Small intestine (tissue), 7 donors: ENCODE measurements at regions not wholly inside any gene's neighbourhood (a gene's known extent, or its start where the extent isn't known, plus 50 kb on each side); places are given as distances from the start of the nearest gene placed in this dataset.

ENCODE experiments used
- DNase-seq, 2 donors: peaks; one replicate each; pipeline versions ENCODE4 v3.0.0 to v3.0.0-alpha.2; 2013
- FAIRE-seq: peaks from 2 replicates; lab custom pipeline; 2012; peaks lifted over from hg19 to GRCh38; lab: Jason Lieb, UNC
- H3K27ac ChIP-seq, 3 donors: one replicate each; pipeline ENCODE4 v1.5.1; 2013; ENCODE audit warnings: low read length in 2 of 3, mild to moderate bottlenecking in 2 of 3, control low read depth in 1 of 3, inconsistent platforms in 1 of 3, low read depth in 1 of 3, moderate library complexity in 1 of 3
- H3K27me3 ChIP-seq, 3 donors: one replicate each; pipeline ENCODE4 v1.6.1; 2013; ENCODE audit warnings: low read length in 3 of 3, inconsistent platforms in 1 of 3; ENCODE audit not compliant: control insufficient read depth in 3 of 3, insufficient read depth in 3 of 3
- H3K36me3 ChIP-seq, 3 donors: one replicate each; pipeline ENCODE4 v1.6.1; 2013; ENCODE audit warnings: low read length in 3 of 3, inconsistent platforms in 1 of 3, low read depth in 1 of 3, mild to moderate bottlenecking in 1 of 3, moderate library complexity in 1 of 3; ENCODE audit not compliant: control insufficient read depth in 3 of 3, insufficient read depth in 2 of 3
- H3K4me1 ChIP-seq, 3 donors: one replicate each; pipeline ENCODE4 v1.6.1; 2013; ENCODE audit warnings: low read length in 2 of 3, inconsistent platforms in 1 of 3, low read depth in 1 of 3, mild to moderate bottlenecking in 1 of 3, moderate library complexity in 1 of 3; ENCODE audit not compliant: control insufficient read depth in 3 of 3, insufficient read depth in 2 of 3
- H3K4me3 ChIP-seq, 3 donors: one replicate each; pipeline ENCODE4 v1.5.1; 2013; ENCODE audit warnings: low read length in 3 of 3, control low read depth in 1 of 3, inconsistent platforms in 1 of 3, low read depth in 1 of 3, mild to moderate bottlenecking in 1 of 3, moderate library complexity in 1 of 3
- H3K9me3 ChIP-seq, 2 donors: one replicate each; pipeline ENCODE4 v1.6.1; 2013; ENCODE audit warnings: low read depth in 1 of 2, low read length in 1 of 2; ENCODE audit not compliant: control insufficient read depth in 2 of 2, insufficient read depth in 1 of 2
- WGBS, 3 donors: extraction: QIAGEN DNeasy Blood & Tissue Kit; methylation state at CpG; one replicate each; pipeline ENCODE4 v1.1.7; 2013; 5-methylcytosine and 5-hydroxymethylcytosine counted together
- donor health status: healthy with polysubstance abuse.
- donor health status: control.
- donor health status: control.
- donor health status: Bipolar disorder and iron deficiency.
- donor health status: healthy.

DNA sequence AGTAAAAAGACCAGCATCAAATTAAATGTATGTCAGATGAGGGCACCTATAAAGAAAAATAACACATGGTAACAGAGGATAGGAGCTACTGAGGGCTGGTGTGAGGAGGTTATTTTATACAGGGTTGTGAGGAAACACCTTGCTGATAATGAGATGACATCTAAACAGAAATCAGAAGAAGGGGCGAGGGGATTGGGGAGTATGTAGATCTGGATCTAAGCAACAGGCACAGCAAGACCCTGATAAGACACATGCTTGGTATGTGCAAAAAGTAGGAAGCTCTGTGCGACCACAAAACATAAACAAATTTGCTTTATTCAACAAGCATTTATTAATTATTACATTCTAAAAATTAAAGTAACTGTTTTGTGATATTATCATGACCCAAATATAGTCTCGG is 295.4 kb downstream of the ZEB2 start:
- no peaks in the 10 kb centered on the region for H3K4me1 ChIP-seq
- no peaks in the 10 kb centered on the region for H3K27me3 ChIP-seq
- no peaks in the 10 kb centered on the region for H3K36me3 ChIP-seq
- H3K9me3 ChIP-seq, result no peaks in the 10 kb centered on the region
- FAIRE-seq, result no peak
- WGBS, 3 donors, result 89 to 97% (median 93%) methylated on average over 3 of the region's 3 CpGs
- no peak overlapping the region for H3K27ac ChIP-seq
- no peak overlapping the region for H3K4me3 ChIP-seq
- no peak for DNase-seq

DNA sequence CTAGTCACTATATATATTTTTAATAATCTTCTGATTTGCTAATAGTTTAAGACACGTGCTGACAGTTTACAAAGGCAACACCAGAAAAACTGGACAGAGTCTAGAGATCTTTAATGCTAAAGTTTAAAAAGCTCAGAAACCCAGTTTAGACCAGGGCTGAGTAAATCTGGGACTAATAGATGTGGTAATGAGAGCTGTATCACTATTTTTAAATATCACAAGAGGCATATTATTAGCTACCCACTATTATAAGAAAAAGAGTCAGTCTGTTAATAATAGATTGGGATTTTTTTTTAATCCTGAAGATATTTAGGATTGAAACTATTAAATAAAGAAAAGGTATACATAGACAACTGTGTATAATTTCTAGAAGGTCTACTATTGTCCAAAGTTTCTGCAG is 299.9 kb downstream of the ZEB2 start:
- no peaks in the 10 kb centered on the region for H3K4me1 ChIP-seq
- no peaks in the 10 kb centered on the region for H3K9me3 ChIP-seq
- H3K27me3 ChIP-seq, result no peaks in the 10 kb centered on the region
- no peaks in the 10 kb centered on the region for H3K36me3 ChIP-seq
- H3K27ac ChIP-seq, result no peak overlapping the region
- 91 to 97% (median 93%) methylated on average over 1 of the region's 1 CpG for WGBS, 3 donors
- DNase-seq, result no peak
- FAIRE-seq, result no peak
- H3K4me3 ChIP-seq, result no peak overlapping the region

DNA sequence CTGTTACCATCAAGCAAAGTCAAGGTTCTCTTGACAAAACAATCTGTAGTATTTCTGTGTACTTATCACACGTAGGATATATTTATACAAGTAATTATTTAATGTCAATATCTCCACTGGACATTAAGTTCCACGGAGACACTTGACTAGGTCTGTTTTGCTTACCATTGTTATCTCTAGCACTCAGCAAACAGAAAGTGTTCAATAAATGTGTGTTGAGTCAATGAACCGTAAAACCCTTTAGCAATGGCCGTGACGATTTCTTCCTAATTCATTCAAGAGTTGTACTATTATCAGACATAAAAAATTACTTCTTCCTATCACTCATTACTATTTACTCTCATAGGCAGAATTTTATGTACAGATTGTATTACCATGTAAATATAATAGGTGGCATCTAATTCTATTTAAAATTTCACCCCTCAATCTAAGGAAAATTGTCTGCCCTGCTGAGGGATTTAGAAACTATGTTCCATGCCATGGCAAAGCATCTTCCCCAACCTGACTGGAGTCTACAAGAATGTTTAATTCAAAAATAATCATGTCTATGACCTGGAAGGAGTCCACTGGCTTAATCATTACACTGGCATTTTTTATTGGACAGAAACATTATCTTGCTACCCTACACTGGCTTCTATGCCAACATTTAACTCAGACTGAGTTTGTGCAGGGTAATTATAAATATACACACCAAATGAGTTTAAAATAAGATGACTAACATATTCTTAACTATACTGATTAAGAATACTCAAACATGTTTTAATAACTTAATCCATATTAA is 301.9 kb downstream of the ZEB2 start:
- H3K36me3 ChIP-seq, result no peaks in the 10 kb centered on the region
- no peaks in the 10 kb centered on the region for H3K9me3 ChIP-seq
- no peak overlapping the region for H3K4me3 ChIP-seq
- DNase-seq, result peak in 1 of 2 donors; percentile 40
- no peaks in the 10 kb centered on the region for H3K4me1 ChIP-seq
- no peaks in the 10 kb centered on the region for H3K27me3 ChIP-seq
- WGBS, 3 donors, result 61 to 78% (median 61%) methylated on average over 5 of the region's 5 CpGs
- H3K27ac ChIP-seq, result no peak overlapping the region
- FAIRE-seq, result no peak

DNA sequence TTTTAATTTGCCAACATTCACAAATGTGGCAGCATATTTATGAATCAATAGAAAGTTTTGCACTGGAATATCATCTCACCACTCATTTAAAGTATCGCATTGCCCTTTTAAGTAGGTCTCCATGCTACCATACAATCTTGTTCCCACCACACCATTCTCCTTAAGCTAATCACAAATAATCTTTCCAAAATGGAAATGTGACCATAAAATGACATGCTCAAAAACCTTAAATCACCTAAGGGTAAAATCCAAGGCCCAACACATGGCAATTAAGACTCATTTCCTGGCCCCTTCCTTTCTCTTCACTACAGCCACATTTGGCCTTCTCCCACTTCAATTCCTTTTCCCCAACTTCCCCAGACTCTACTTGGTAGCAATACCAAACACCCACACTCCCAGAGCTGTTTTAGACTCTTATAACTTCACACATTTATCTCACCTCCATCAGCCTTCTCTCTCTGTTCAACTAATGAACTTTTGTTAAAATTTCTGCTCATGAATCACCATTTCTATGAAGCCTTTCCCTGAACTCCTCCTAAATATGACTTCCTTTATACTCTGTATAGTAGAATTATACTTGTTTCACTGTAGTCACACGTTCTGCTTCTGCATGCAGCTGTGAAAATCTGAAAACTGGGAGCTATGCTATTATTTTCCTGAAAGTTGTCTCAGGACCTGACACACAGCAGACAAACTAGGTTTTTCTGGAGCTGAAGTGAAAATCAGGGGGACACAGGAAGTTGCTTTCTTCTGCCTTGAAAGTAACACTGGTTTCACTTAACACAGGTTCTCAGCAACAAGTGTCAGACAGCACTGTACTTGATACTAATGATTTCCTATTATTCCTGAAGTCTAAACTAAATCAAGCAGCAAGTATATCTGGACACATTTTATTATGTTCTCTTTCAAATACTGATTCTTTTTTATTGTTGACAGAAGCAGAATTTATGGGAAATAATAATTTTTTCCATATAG is 303.9 kb downstream of the ZEB2 start:
- no peak overlapping the region for H3K27ac ChIP-seq
- FAIRE-seq, result no peak
- H3K4me3 ChIP-seq, result no peak overlapping the region
- no peaks in the 10 kb centered on the region for H3K36me3 ChIP-seq
- no peaks in the 10 kb centered on the region for H3K9me3 ChIP-seq
- WGBS, 3 donors, result 75 to 81% (median 80%) methylated on average over 2 of the region's 2 CpGs
- H3K27me3 ChIP-seq, result no peaks in the 10 kb centered on the region
- no peak for DNase-seq
- H3K4me1 ChIP-seq, result no peaks in the 10 kb centered on the region

GRCh38 chr2:144215207-144215606 is 304.7 kb downstream of the ZEB2 start:
- WGBS, 3 donors, result 88 to 94% (median 90%) methylated on average over 1 of the region's 1 CpG
- no peak for FAIRE-seq
- no peaks in the 10 kb centered on the region for H3K4me1 ChIP-seq

DNA sequence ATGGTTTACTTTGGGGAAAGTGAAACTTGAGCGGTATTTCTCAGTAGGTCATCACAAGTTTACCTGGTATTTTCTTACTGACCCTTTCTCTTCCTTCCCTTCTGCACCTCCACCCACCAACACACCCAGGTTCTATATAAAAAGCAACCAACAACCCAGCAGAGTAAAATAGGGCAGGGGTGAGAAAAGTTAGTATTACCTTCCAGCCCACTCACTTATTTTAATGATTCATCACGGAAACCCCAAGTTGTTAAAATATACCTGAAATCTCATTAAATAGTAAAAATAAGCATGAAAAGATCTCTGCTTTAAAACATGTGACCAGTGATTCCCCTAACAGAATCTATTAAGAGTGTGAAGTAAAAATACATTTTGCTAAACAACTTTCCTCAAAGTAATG is 306.1 kb downstream of the ZEB2 start:
- DNase-seq, result no peak
- Histone ChIP-seq H3K27ac (no peak overlapping the region), H3K9me3 (no peaks in the 10 kb centered on the region), H3K4me1 (no peaks in the 10 kb centered on the region), H3K4me3 (no peak overlapping the region), H3K36me3 (no peaks in the 10 kb centered on the region), H3K27me3 (no peaks in the 10 kb centered on the region)
- FAIRE-seq, result no peak
- WGBS, 3 donors, result 65 to 88% (median 74%) methylated on average over 2 of the region's 2 CpGs

More at GRCh38 chr2:144215207-144215606, 304.7 kb downstream of the ZEB2 start:
- Histone ChIP-seq H3K27me3 (no peaks in the 10 kb centered on the region), H3K9me3 (no peaks in the 10 kb centered on the region), H3K4me3 (no peak overlapping the region), H3K27ac (no peak overlapping the region), H3K36me3 (no peaks in the 10 kb centered on the region)
- DNase-seq, result no peak

- DNase-seq (no peak), FAIRE-seq (no peak)
- 94 to 98% (median 96%) methylated on average over 4 of the region's 4 CpGs for WGBS, 3 donors
Observed at GRCh38 chr2:144211826-144212225, 308.1 kb downstream of the ZEB2 start.

GRCh38 chr2:144211065-144211464 is 308.9 kb downstream of the ZEB2 start:
- 92 to 97% (median 96%) methylated on average over 4 of the region's 4 CpGs for WGBS, 3 donors
- H3K27ac ChIP-seq, result no peak overlapping the region
- H3K27me3 ChIP-seq, result no peaks in the 10 kb centered on the region
- H3K9me3 ChIP-seq, result no peaks in the 10 kb centered on the region
- no peak for DNase-seq
- no peaks in the 10 kb centered on the region for H3K4me1 ChIP-seq
- no peak for FAIRE-seq
- no peak overlapping the region for H3K4me3 ChIP-seq
- peaks cover 0 to 2% (median 0%) of the 10 kb centered on the region in 3 donors for H3K36me3 ChIP-seq

More at GRCh38 chr2:144211826-144212225, 308.1 kb downstream of the ZEB2 start:
- no peak overlapping the region for H3K27ac ChIP-seq
- H3K27me3 ChIP-seq, result no peaks in the 10 kb centered on the region
- no peak overlapping the region for H3K4me3 ChIP-seq
- H3K36me3 ChIP-seq, result peaks cover 0 to 2% (median 0%) of the 10 kb centered on the region in 3 donors
- H3K9me3 ChIP-seq, result no peaks in the 10 kb centered on the region
- H3K4me1 ChIP-seq, result no peaks in the 10 kb centered on the region
